ENCODE measurements at regions not wholly inside any gene's neighbourhood (a gene's known extent, or its start where the extent isn't known, plus 50 kb on each side); places are given as distances from the start of the nearest gene placed in this dataset.
"Not testable (repeated sequence)": the region's sequence is repeated elsewhere in the genome, so short reads cannot be mapped to it uniquely, and the experiment has no call there.

DNA sequence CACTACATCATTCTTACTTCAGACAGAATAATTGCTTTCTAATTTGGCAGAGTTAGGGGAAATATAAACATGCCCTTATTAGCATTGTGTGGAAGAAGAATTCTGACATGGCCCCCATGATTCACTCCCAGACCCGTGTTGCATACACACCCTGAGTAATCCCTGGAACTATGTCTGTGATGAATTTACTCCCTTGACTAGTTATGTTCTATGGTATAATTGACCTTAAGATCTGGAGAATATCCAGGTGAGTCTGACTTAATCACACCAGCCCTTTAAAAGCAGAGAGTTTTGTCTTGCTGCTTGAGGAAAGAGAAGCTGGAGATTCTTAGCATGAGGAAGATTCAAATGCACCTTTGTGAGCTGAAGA lies 262.9 kb downstream of the SOX4 start:
- DNase-seq = no peak

DNA sequence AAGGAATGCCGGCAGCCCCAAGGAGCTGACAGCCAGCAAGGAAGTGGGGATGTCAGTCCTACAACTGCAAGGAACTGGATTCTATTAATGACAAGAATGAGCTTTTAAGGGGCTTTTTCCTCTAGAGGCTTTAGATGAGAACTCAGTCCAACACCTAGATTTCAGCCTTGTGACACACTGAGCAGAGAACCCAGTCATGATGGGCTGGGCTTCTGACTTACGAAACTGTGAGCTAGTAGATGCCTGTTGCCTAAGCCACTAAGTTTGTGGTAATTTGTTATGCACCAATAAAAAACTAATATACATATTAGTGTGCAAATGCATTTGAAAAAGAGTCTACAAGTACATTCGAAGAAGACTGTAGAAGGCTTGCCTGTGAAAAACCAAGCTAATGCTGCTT lies 263.3 kb downstream of the SOX4 start:
- DNase-seq = no peak

DNA sequence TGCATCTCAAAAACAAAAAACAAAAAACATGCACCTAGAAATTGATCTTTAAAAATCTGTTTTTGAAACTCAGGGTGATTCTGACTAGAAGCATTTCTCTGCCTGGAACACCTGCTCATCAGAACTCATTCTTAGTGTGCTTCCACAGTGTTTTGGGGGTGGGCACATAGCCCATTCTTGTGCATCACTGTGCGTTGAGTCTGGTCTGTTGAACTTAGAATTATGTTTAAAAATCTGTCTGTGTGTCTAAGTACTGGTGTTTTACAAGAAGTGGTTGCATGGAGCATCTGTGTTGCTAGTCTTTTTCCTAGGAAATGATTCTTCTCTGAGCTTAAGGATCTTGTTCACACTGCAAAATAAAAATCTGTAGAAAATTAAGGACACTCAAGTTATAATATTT lies 264.5 kb downstream of the SOX4 start:
- DNase-seq = no peak

DNA sequence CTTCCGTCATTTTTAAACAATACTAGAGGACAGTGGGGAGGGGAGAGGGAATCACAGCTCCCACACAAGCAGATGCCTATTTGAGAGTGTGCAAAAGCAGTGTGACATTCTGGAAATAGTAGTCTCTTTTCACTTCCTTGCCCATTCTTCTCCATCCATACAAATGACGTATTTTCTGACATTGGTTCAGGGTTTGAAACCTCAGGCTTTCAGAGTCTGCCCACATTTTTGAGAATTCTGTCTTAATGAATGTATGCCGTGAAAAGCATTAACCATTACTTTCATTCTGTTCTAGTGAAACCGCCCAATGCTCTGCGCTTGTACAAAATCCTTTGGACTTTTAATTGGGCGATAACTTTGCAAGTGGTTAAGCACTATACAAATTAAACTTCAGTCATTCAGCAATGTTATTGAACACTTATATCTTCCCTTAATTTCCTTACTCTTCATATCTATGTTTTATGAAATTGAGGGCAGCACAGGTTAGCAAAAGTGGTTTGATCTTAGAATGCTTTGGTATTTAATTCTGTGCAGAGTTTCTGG lies 265.7 kb downstream of the SOX4 start:
- no peak for DNase-seq

DNA sequence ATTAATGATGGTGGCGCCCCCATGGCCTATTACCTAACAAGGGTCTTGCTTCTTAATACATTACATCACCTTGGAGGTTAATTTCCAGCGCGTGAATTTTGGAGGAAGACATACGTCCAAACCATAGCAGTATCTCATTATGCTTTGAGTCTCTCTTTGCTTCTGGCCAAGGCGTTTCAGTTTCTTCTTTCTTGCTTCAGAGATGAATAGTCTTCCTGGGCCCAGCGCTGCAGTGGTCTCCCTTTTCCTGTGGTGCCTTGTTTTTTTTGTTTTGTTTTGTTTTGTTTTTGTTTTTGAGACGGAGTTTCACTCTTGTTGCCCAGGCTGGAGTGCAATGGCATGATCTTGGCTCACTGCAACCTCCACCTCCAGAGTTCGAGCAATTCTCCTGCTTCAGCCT lies 268.4 kb downstream of the SOX4 start:
- DNase-seq = no peak

DNA sequence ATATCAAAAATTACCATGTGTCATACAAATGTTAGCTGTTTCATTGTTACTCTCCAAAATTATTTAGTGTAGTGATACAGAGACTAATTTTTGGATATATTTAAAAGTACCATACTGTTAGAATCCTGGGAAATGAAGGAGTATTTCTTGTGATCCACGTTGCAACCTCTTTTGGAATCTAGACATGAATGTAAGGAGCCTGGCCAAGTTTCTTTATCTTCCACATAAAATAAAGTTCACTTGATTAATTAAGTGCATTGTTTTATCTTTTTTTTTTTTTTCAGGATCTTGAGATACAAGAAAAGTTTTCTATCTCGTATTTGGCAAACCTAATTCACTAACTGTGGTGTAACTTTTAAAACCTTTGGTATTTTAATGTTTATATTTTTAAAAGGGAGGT lies 270.7 kb downstream of the SOX4 start:
- no peak for DNase-seq

DNA sequence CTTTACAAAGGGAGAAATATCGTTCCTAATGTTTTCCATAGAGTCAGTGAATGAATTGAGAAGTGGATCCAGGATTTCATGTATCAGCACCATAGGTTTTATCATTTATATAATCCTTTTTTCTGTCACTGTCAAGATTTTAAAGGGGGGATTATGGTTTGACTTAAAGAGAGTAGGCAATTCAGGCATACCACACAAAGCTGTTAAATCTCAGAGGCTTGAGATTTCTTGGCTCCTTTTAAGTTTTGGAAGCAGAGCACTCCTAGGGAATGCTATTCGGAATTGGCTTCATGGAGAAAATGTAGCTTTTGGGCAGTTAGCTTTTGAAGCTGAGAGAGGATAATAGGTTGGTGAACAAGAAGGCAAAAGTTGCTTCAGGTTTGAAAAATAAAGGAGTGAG lies 274.7 kb downstream of the SOX4 start:
- no peak for DNase-seq

DNA sequence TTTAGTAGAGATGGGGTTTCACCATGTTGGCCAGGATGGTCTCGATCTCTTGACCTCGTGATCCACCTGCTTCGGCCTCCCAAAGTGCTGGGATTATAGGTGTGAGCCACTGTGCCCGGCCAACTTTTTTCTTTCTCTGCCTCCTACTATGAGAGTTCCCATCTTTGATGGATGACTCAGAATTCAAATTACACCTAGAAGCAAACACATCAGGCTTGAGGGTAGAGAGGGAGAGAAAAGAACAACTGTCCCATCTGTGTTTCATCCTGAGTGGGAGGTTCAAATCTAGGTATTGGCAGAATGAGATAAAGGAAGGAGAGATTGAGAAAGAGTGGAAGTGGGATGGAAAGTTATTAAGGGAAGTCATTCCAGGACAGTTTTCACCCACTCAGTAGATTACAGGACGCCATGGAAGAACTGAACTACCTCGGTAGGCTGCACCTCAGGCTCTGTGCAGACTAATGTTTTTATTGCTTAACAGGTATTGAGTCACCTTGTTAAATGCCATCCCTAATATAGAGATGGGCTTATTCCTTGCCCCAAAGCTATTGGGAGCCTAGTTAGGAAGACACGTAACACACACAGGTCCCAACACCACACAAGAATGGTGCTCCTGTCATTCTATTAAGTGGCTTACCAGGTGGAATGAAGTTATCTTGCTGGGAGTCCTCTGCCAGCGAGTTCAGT lies 275.7 kb downstream of the SOX4 start:
- no peak for DNase-seq

DNA sequence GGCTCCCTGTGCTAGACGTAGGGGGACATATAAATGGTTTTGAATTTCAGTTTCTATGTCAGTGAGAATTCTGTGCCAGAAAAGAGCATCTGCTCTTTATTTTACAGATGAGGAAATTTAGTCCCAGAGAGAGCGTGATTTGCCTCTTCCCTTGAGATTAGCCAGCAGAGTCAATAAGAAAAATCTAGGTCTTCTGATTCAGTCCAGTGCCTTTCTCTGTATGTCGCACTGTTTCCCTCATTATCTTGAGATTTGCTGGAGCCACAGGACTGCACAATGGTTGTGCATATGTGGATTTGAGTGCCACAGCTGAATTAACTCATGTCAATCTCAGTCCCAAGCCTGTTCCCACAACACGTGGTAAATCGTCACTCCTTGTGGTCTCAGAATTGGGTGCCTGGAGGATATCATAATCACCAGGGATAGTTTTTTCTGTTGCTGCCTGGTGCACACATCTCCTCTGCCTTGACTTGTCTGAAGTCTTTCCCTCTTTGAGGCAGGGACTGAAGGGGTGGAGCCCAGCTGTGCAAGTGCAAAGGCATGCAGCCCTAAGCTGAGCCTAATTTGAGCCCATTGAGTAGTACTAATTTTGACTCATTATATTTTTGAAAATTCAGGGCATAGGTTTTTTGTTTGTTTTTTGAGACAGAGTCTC lies 276.7 kb downstream of the SOX4 start:
- DNase-seq = no peak

DNA sequence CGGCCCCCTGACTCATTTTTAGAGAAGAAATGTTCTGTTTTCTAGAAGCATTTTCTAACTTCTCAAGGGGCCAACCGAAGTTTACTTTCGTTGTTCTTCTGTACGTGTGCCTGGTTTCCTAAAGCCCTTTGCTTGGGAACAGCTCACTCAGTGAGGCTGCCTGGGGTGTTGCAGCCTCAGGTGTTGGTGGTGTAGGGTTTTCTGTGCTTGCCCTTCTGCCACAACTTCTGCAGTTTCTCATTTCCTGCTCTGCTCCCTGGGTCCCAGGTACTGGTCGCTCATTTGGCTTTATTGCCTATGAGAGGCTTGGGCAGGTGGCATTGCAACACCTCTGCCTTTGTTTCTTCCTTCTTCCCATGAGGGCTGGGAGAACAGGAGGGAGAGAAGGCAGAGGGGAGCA lies 278.3 kb downstream of the SOX4 start:
- no peak for DNase-seq

DNA sequence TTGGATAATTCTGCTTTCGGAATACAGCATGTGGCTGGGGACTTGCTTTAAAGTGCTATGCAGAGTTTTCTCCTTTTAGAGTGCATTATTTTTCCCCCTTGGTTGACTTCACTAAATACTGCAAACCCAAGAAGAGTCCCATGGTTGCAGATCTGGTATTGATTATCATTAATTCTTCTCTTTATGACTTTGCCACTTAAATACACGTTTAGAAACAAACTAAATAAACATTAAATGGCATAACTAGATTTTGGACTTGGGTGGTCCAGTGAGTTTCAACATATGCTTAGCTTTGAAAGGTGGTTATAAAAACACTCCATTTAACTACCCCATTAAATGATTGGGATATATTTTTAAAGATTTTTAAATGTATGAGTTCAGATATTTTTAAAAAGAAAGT lies 279.2 kb downstream of the SOX4 start:
- no peak for DNase-seq

DNA sequence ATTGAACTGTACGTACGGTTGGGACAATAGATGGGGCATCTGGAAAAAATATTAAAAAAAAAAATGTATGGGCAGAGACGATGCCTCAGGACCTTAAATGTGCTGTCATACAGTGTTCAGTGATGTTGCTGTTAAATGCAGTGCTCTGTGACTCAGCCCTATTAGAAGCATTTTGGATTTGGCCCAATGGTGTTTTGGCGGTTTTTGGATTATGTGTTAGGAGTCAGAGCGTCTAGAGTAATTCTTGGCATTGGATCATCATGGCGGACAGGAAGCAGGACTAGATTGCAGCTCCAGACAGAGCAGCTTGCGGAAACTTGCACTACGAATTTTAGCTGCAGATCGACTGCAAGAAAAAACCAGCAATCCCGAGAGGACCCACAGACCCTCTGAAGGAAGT lies 280.0 kb downstream of the SOX4 start:
- no peak for DNase-seq

DNA sequence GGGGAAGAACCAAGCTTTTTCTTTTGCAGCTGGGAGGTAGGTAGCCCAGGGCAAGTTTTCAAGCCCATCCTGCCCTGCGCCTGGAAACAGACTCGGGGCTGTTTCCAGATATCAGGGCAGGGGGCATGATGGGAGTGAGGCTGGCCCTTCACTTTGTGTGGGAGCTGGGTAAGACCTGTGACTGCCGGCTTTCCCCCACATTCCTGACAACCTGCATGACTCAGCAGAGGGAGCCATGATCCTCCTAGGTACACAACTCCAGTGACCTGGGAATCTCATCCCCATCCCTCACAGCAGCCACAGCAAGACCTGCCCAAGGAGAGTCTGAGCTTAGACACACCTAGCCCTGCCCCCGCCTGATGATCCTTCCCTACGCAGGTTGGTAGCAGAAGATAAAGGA lies 280.8 kb downstream of the SOX4 start:
- DNase-seq = peak; percentile 57

DNA sequence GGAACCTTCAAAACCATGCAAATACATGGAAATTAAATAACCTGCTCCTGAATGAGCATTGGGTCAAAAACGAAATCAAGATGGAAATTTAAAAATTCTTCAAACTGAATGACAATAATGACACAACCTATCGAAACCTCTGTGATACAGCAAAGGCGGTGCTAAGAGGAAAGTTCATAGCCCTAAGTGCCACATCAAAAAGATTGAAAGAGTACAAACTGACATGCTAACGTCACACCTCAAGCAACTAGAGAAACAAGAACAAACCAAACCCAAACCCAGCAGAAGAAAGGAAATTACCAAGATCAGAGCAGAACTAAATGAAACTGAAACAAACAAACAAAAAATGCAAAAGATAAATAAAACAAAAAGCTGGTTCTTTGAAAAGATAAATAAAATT lies 283.5 kb downstream of the SOX4 start:
- not testable (repeated sequence) for DNase-seq

DNA sequence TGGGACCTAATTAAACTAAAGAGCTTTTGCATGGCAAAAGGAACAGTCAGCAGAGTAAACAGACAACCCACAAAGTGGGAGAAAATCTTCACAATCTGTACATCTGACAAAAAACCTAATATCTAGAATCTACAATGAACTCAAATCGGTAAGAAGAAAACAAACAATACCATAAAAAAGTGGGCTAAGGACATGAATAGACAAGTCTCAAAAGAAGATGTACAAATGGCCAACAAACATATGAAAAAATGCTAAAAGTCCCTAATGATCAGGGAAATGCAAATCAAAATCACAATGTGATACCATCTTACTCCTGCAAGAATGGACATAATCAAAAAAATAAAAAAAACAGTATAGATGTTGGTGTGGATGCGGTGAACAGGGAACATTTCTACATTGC lies 286.7 kb downstream of the SOX4 start:
- DNase-seq = not testable (repeated sequence)

DNA sequence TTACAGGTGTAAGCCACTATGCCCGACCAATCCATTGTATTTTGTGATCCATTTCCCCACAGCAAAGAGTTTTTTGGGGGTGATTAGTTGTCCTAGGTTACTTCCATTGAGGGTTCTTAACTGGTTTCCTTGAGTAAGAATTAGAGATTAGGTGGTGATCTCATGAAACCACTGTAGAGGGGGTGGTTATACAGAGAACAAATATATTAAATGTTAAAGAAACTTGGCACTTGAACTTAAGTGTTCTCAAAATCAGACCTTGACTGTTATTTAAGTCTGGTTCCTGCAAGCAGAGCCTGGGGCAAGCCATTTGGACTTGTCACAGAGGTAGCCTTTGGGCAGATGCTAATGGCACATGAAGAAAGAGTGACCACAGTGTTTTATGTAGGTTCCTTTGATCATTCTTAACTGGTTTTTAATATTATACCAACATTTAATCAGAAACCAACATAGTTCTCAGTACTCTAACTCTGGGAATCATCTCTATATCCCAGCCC lies 288.5 kb downstream of the SOX4 start:
- no peak for DNase-seq

DNA sequence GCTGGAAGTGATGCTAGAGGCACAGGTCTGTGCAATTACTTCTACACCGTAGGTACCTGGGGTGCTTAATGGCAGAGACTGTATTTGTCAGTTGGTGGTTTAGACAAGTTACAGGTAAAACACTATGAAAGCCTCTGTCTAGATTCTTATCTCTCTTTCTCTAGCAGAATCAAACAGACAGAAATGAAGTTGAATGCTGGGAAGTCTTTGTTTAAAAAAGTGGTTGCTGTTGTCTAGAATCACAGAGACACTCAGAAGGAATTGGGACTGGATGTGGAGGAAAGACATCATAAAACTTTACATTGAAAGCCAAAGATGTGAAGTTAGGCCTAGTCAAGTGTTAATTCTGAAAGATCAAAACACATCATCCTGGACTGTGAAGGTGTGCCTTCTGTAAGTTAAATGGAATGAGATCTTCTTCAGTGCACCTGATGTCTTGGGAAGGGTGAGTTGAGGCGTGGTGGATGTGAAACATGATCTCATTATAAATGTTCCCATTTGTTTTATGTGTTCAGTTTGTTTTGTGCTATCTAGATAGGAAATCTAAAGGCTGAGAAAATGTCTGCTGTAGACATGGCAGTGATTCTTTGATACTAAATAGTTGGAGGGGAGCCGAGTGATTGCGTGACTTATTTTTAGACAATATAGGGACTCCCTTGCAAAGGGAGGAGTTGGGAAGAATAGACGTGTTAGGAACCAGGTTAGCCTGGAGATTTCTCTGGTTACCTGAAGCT lies 290.2 kb downstream of the SOX4 start:
- peak; percentile 65 for DNase-seq

DNA sequence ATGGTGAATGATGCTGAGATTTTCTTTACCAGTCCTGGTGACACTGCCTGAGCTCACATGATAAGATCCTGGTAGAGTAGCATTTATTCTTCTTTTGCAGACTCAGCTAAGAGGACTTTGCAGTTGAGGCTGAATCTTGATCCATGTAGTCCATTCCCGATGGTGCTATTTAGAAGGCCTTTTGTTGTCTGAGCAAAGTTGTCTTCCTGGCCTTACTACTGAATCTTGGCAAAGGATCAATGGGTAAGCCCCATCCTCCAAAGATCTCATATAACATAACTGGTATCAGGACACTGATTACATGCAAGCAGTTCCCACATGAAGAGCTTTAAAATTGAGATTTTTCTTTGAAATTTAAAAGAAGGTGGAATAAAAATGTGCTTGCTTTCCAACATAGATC lies 291.6 kb downstream of the SOX4 start:
- no peak for DNase-seq

DNA sequence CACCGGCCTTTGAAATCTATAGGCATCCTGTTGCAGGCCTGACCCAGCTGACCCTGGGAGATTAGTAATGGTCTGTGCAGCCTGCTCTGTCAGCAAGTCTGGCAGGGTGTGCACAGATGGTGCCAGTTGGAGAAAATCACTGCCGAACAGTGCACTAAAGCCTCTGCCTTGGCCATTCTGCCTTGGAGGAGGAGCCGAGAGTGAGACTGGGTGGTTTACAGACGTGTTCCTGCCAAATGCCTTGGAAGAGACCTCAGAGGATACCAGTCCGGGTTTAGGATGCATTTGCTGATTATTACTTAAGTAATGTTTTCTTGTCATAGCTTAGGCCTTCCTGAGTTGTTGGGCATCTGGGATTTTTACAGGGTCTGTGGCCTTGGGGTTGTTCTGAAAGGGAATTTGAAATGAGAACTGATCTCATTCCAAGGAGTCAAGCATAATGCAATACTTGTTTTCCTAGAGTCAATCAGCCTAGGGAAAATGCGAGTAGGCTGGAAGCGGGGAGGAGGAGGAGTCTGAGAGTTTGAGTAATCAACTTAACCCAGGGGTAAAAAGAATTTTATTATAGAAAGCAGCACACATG lies 292.1 kb downstream of the SOX4 start:
- peak; percentile 97 for DNase-seq

DNA sequence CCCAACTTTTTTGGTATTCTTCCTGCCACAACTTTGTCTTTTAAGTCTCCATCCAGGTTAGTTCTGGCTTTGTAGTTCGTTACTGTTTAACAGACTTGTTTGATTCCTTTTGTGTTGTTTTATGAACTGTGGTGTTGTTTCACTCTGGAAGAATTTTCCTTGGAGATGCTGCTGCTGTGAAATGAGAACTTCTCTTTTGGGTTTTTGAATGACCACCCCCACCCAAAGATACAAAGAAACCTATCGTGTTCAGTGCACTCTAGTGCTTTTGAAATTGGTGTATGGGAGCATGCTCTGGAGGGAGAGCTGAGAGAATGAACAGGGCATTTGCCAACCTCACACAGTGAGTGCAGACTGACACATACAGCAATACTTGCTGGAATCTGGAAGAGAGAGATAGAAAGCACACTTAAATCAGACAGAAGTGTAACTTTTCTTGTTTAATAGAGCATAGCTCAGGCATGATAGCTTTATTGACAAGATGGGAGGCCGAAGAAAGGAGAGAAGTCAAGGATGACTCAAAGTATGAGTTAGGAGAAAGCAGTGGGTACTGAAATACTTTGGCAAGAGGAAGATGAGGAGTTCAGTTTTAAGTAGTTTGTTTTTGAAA lies 293.1 kb downstream of the SOX4 start:
- no peak for DNase-seq

DNA sequence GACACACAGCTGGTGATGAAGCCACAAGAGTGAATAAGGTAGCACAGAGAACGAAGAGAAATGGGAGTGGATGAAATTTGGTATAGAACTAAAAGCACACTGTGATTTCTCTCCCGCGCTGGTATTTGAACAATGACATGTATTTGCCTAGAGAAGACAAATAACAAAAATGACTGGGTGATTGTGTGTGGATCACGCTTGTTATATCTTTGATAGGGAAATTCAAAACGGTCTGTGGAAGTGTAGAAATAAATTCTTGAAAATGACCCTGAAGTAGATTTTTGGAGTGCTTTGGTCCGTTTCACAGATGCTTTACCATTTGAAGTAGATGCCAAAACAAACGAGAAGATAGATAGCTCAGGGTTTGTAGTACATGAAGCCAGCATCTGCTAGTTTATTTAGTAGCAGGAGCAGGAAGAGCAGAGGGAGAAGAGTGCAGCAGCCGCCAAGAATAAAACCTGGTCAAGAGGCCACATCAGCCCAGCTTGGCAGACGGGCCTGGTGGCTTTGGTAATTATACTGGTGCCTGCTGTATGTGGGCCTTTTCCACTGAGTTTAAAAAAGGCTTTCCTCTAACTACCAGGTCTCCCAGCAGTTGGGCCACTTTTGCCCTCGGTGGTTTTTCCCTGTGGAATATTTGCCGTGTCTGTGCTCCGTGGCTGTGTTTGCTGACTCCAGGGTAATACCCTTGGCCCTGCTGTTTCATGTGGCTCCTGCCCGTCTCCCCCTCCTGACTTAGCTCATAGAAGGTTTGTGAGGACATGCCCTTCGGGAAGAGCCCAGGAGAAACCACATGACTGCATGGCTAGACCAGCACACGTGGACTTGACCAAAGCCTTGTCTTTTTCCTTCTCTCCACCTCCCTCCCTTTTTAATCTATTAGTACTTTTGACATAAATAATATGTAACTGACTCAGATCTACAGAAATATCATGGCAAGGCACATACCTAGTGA lies 294.0 kb downstream of the SOX4 start:
- DNase-seq = no peak

DNA sequence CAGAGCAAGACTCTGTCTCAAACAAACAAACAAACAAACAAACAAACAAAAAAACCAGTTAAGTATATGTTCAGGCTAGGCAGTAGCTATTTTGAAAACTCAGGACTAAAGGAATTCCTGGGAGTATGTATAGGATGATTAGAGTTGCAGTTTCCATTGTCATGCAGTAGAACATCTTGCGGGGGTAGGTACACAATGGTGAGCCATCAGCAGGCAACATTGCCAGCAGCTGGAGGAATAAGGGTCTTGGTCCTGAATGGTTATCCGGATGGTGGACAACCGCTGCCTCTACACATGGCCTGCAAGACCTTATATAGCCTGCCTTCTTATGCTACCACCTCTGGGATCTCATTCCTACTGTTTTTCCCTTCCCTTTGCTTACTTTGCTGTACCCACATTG lies 297.5 kb downstream of the SOX4 start:
- DNase-seq = no peak

Measured in islet precursor cell (in vitro differentiated cells).